ENCODE measurements at regions not wholly inside any gene's neighbourhood (a gene's known extent, or its start where the extent isn't known, plus 50 kb on each side); places are given as distances from the start of the nearest gene placed in this dataset.

- TF ChIP-seq EP300 (IDR thresholded peaks at IDR 0.05) (no peak), CTCF (IDR thresholded peaks at IDR 0.05) (no peak), POLR2A (IDR thresholded peaks at IDR 0.05) (no peak)
Measured at GRCh38 chr20:61119794-61120410, 132.2 kb upstream of the CDH4 start.
